Kidney capillary endothelial cell (primary cell): ENCODE measurements at regions not wholly inside any gene's neighbourhood (a gene's known extent, or its start where the extent isn't known, plus 50 kb on each side); places are given as distances from the start of the nearest gene placed in this dataset.
A peak's percentile ranks its signal among the peaks of the same experiment; 100 is the strongest.

Experiments used
- DNase-seq: peaks from one replicate; pipeline ENCODE4 v3.0.0-alpha.2; 2018; ENCODE audit warnings: low spot score

DNA sequence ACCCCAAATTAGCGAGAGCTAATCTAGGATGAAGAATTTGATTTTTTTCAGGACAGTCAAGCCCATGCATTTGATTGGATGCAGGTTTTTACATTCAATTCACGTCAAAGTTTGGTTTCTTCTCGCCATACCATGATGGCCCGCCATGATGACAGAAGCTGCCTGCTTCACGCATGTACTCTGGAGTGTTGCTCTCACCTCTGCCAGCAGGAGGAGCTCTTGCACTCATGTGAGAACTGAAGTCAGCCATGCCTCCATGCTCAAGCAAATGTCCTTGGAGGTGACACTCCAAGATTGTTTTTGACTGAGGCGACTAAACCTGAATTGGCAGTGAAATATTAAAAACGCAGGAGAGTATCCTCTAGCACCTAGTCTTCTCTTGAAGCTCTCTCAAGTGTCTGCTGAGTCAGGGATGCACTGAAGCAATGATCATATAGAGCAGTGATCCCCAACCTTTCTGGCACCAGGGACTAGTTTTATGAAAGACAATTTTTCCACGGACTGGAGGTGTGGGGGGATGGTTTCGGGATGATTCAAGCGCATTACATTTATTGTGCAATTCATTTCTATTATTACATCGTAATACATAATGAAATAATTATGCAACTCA lies 120.9 kb downstream of the SAMMSON start:
- DNase-seq = peak; percentile 22

DNA sequence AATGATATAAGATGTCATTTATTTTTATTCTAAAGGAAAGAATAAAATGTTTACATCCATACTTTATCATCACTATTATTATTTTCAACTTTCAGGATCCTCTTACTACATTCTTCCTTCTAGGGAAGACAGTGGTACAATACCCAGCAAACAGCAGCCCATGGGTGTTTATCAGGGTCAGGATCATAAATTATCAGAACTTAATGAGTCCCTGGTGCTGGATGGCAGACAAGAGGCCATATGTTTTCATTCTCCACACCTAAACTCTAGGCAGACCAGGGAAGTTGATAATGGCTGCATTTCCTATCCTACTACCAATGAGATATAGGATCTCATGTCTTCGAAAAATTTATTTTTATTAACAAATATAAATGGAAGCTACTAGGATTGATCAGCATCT lies 127.7 kb downstream of the SAMMSON start:
- DNase-seq = no peak

DNA sequence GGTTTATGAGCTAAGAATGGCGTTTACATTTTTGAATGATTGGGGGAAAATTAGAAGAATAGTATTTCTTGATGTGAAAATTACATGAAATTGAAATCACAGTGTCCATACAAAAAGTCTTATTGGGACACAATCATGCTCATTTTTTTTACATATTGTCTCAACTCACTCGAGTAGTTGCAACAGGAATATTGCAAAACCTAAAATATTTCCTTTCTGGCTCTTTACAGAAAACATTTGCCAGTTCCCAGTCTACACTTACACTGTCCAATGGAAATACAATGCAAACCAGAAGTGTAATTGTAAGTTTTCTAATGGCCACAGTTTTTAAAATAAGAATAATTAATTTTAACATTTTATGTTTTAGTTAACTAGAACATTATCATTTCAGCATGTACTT lies 137.8 kb downstream of the SAMMSON start:
- DNase-seq = no peak

DNA sequence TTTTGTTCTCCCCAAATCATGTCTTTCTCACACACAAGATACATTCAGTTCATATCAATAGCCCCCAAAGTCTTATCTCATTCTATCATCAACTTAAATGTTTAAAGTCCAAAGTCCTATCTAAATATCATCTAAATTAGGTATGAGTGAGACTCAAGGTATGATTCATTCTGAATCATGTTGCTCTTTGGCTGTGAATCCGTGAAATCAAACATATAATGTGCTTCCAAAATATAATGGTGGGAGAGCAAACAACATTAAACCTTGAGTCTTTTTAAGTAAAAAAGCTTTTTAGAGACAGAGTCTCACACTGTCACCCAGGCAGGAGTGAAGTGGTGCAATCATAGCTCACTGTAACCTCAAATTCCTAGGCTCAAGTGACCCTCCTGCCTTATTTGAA lies 139.1 kb downstream of the SAMMSON start:
- DNase-seq = no peak
